ENCODE measurements at regions not wholly inside any gene's neighbourhood (a gene's known extent, or its start where the extent isn't known, plus 50 kb on each side); places are given as distances from the start of the nearest gene placed in this dataset.

- TF ChIP-seq CTCF (IDR thresholded peaks at IDR 0.05) (no peak), EP300 (IDR thresholded peaks at IDR 0.05) (no peak), POLR2A (IDR thresholded peaks at IDR 0.05) (no peak)
Measured at GRCh38 chr19:33956941-33957340, 160.3 kb downstream of the KCTD15 start.
